ENCODE measurements at regions not wholly inside any gene's neighbourhood (a gene's known extent, or its start where the extent isn't known, plus 50 kb on each side); places are given as distances from the start of the nearest gene placed in this dataset.

DNA sequence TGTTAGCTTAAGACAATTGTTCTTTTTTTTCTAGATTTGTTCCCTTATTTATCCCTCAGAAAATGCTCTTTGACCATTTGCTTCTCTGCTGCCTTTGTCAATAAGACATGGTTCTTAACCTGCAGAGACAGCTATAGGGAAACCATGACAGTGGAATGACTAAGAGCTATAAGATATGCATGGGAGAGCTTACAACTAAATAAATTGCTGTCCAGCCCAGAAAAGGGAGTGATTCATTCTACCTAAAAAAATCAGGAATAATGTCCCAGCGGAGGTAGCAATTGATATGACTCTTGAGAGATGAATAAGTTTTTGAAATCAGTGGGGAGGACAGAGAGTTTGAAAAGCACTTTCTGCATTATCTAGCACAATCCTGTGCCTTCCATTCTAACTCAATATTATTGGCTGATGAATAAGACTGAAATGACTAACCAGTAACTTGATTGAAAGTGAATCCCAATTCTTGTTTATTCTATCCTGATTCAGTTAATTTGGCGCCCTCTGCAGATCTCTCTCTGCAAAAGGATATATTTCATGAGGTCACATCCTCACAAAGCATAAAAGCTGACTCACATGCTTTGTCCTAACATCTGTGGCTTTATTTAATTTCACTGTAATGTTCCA lies 680.5 kb upstream of the API5 start:
- TF ChIP-seq EP300 (IDR thresholded peaks at IDR 0.05; ENCODE audit: borderline replicate concordance) = no peak
- TF ChIP-seq EGR1 (IDR thresholded peaks at IDR 0.05) = no peak
- TF ChIP-seq, protein P1, sequence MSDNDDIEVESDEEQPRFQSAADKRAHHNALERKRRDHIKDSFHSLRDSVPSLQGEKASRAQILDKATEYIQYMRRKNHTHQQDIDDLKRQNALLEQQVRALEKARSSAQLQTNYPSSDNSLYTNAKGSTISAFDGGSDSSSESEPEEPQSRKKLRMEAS (IDR thresholded peaks at IDR 0.05) = no peak
- no peak for TF ChIP-seq REST (IDR thresholded peaks at IDR 0.05; ENCODE audit: low read depth)
- TF ChIP-seq, protein P2, sequence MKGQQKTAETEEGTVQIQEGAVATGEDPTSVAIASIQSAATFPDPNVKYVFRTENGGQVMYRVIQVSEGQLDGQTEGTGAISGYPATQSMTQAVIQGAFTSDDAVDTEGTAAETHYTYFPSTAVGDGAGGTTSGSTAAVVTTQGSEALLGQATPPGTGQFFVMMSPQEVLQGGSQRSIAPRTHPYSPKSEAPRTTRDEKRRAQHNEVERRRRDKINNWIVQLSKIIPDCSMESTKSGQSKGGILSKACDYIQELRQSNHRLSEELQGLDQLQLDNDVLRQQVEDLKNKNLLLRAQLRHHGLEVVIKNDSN (IDR thresholded peaks at IDR 0.05) = no peak
- no peak for TF ChIP-seq ZBTB7A (IDR thresholded peaks at IDR 0.05; ENCODE audit: low read depth)
- no peak for TF ChIP-seq TAF1 (IDR thresholded peaks at IDR 0.05; ENCODE audit: low read depth)
- no peak for TF ChIP-seq RAD21 (IDR thresholded peaks at IDR 0.05; ENCODE audit: low read depth)
- TF ChIP-seq YY1 (IDR thresholded peaks at IDR 0.05; ENCODE audit: low read depth) = no peak
- TF ChIP-seq CEBPB (IDR thresholded peaks at IDR 0.05) = no peak
- no peak for TF ChIP-seq NFIC (IDR thresholded peaks at IDR 0.05)
- TF ChIP-seq FOXM1 (IDR thresholded peaks at IDR 0.05; ENCODE audit: borderline replicate concordance, low read depth) = no peak
